ENCODE measurements at regions not wholly inside any gene's neighbourhood (a gene's known extent, or its start where the extent isn't known, plus 50 kb on each side); places are given as distances from the start of the nearest gene placed in this dataset.

DNA sequence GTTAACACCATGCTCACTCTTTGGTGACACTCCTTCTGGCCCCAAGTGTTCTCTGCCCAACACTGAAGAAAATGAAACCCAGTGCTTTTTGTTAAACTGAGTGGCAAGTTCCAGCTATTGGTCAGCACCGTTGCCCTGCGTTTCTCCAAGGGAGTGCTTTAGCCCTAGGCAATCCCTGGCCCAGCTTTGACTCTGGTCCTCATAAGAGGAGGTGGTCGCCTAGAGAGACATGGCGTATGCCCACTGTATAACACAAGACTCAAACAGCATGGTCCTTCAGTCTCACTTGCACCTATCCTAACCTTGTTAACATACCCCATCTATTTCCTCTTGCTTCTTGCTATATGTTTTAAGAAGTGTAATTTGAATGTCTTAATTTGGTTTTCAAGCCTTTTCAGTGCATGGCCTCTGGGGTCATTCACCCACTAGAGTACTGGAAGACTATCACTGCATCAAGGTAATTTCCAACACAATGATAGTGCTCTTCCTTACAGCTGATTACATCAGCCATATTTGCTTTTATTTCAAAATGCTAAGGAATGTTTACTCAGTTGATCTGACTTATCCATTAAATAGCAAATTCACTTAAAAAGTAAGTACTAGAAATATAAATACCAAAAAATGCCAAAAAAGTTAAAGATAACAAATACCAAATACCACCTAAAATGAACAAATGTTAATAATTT, 190.5 kb upstream of the SOX21 start:
- TF ChIP-seq POLR2AphosphoS5 (IDR thresholded peaks at IDR 0.05; ENCODE audit: low read depth, low read length) (no peak), SIN3A (IDR thresholded peaks at IDR 0.05; ENCODE audit: borderline replicate concordance, insufficient read depth, low read length) (no peak)
- TF ChIP-seq, protein P1, sequence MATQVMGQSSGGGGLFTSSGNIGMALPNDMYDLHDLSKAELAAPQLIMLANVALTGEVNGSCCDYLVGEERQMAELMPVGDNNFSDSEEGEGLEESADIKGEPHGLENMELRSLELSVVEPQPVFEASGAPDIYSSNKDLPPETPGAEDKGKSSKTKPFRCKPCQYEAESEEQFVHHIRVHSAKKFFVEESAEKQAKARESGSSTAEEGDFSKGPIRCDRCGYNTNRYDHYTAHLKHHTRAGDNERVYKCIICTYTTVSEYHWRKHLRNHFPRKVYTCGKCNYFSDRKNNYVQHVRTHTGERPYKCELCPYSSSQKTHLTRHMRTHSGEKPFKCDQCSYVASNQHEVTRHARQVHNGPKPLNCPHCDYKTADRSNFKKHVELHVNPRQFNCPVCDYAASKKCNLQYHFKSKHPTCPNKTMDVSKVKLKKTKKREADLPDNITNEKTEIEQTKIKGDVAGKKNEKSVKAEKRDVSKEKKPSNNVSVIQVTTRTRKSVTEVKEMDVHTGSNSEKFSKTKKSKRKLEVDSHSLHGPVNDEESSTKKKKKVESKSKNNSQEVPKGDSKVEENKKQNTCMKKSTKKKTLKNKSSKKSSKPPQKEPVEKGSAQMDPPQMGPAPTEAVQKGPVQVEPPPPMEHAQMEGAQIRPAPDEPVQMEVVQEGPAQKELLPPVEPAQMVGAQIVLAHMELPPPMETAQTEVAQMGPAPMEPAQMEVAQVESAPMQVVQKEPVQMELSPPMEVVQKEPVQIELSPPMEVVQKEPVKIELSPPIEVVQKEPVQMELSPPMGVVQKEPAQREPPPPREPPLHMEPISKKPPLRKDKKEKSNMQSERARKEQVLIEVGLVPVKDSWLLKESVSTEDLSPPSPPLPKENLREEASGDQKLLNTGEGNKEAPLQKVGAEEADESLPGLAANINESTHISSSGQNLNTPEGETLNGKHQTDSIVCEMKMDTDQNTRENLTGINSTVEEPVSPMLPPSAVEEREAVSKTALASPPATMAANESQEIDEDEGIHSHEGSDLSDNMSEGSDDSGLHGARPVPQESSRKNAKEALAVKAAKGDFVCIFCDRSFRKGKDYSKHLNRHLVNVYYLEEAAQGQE (IDR thresholded peaks at IDR 0.05; ENCODE audit: insufficient read depth in 1 of 2, low read depth in 2 of 2, low read length in 2 of 2): no peak
